HAP-1 (cell line): ENCODE measurements at regions not wholly inside any gene's neighbourhood (a gene's known extent, or its start where the extent isn't known, plus 50 kb on each side); places are given as distances from the start of the nearest gene placed in this dataset.
A peak's percentile ranks its signal among the peaks of the same experiment; 100 is the strongest.

ENCODE experiments used
- DNase-seq, 2 experiments: peaks; one replicate each; pipeline ENCODE4 v3.0.0-alpha.2; 2016 to 2020; ENCODE audit warnings: low spot score in 2 of 2
- H3K27me3 ChIP-seq: fragments of 250-450 bp; sonication (Bioruptor Pico); 2 replicates; pipeline ENCODE4 v1.5.1; 2020; ENCODE audit warnings: low read depth, mild to moderate bottlenecking, moderate library complexity
- H3K36me3 ChIP-seq: fragments of 250-450 bp; sonication (Bioruptor Pico); replicated peaks from 2 replicates; pipeline ENCODE4 v1.5.1; 2020; ENCODE audit warnings: mild to moderate bottlenecking
- H3K4me1 ChIP-seq: fragments of 250-450 bp; sonication (Bioruptor Pico); 2 replicates; pipeline ENCODE4 v1.5.1; 2020; ENCODE audit warnings: mild to moderate bottlenecking
- H3K4me3 ChIP-seq: fragments of 250-450 bp; sonication (Bioruptor Pico); 2 replicates; pipeline ENCODE4 v1.5.1; 2020; ENCODE audit warnings: mild to moderate bottlenecking, moderate library complexity
- H3K9me3 ChIP-seq: fragments of 250-450 bp; sonication (Bioruptor Pico); 2 replicates; pipeline ENCODE4 v1.5.1; 2020; ENCODE audit warnings: mild to moderate bottlenecking, moderate library complexity
- in situ Hi-C: fragments of 300-500 bp; cut with MboI; formaldehyde crosslinking; loops from 3 replicates; pipeline ENCODE4 v1.14.3; 2020; ENCODE audit warnings: low sequenced_read_pairs, inconsistent platforms, mixed read lengths

DNA sequence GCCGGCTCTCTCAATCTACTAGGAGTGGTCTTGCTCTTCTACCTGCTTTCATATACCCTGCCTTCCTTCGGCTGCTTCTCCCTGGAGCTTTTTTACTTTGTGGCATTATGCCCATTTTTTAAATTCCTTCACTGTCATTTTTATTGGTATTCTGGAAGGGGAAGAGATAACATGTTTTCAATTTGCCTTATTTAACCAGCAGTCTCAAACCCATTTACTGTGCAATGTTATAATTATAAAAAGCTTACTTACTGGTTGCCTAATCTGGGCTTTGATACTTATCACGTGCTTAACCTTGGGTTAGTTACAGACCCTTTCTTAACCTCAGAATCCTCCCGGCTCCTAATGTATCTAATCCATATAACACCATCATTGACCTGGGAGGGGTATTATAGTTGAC is 128.1 kb downstream of the SIPA1L2 start:
- DNase-seq: no peak
- Histone ChIP-seq H3K4me1 (peaks cover 47% of the 10 kb centered on the region), H3K36me3 (no peaks in the 10 kb centered on the region), H3K9me3 (no peaks in the 10 kb centered on the region), H3K27me3 (no peaks in the 10 kb centered on the region), H3K4me3 (no peak overlapping the region)
- in situ Hi-C loops: no loop called here

DNA sequence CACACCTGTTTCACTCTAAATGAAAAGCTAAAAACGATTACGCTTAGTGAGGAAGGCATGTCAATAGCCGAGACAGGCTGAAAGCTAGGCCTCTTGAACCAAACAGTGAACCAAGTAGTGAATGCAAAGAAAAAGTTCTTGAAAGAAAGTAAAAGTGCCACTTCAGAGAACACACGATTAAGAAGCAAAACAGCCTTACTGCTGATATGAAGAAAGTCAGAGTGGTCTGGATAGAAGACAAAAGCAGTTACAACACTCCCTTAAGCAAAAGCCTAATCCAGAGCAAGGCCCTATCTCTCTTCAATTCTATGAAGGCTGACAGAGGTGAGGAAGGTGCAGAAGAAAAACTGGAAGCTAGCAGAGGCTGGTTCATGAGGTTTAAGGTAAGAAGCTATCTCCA is 130.7 kb downstream of the SIPA1L2 start:
- no peaks in the 10 kb centered on the region for H3K36me3 ChIP-seq
- no peaks in the 10 kb centered on the region for H3K9me3 ChIP-seq
- no peak overlapping the region for H3K4me3 ChIP-seq
- no peaks in the 10 kb centered on the region for H3K27me3 ChIP-seq
- peaks cover 44% of the 10 kb centered on the region for H3K4me1 ChIP-seq
- in situ Hi-C loops: no loop called here
- DNase-seq: no peak

DNA sequence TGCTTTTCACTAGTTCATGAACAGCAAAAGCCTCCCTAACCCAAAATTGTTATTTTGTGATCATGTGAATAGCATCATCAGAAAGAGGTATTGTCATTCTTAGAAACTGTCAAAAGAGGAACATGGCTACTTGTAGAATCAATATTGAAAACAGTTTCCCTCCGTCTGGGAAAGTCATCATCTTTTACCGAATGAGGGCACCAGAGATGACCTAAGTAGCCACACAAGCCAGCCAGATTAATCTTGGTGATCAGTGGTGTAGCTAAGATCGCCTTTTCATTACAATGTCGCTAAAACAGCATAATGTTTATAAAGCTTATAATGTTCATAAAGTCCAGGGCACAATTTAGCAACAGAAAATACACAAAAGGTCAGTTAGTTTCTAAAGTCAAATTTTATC is 136.1 kb downstream of the SIPA1L2 start:
- in situ Hi-C loops: no loop called here
- H3K27me3 ChIP-seq: no peaks in the 10 kb centered on the region
- DNase-seq: no peak
- no peaks in the 10 kb centered on the region for H3K9me3 ChIP-seq
- H3K4me3 ChIP-seq: no peak overlapping the region
- H3K4me1 ChIP-seq: peaks cover 14% of the 10 kb centered on the region
- no peaks in the 10 kb centered on the region for H3K36me3 ChIP-seq

DNA sequence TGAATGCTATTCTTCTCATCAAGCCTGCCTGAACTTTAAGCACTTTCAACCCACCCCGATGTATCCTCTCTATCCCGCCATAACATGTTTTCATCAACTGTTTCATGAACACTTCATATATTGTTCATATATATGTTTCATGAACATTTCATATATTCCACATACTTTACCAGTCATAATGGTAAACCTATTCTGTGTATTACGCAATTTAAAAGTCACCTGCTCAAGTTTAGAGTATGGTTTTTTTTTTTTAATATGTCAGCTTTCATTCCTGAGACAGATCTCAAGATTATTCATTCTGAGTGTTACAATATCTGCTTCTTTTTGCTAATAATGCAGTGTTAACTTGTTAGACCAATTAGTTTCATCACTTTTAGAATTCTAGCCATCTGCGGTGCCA is 140.7 kb downstream of the SIPA1L2 start:
- no peaks in the 10 kb centered on the region for H3K27me3 ChIP-seq

DNA sequence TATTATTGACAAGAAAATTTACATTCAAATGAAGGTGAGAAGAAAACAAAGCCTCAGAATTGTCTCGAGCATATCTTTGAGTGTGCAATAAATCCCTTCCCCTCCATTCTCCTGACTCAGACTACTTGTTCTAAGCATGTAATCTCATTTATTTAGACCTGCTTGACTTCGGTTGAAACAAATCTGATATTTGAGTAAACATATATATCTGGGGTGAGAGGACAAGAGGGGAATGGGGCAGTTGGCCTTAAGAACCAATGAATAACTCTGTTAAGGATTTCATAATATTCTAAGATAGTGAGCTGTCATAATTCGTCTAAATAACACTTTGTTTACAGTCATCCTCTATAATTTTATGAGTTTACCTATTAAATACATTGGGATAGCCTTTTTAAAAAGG is 142.7 kb downstream of the SIPA1L2 start:
- Histone ChIP-seq H3K4me1 (peaks cover 15% of the 10 kb centered on the region), H3K4me3 (no peak overlapping the region), H3K27me3 (no peaks in the 10 kb centered on the region), H3K36me3 (no peaks in the 10 kb centered on the region), H3K9me3 (no peaks in the 10 kb centered on the region)
- peak in 1 of 2 experiments; percentile 85 for DNase-seq
- in situ Hi-C loops: no loop called here

More for the DNA sequence above, 140.7 kb downstream of the SIPA1L2 start:
- DNase-seq: no peak
- no peak overlapping the region for H3K4me3 ChIP-seq
- in situ Hi-C loops: no loop called here
- no peaks in the 10 kb centered on the region for H3K36me3 ChIP-seq
- peaks cover 15% of the 10 kb centered on the region for H3K4me1 ChIP-seq
- no peaks in the 10 kb centered on the region for H3K9me3 ChIP-seq

DNA sequence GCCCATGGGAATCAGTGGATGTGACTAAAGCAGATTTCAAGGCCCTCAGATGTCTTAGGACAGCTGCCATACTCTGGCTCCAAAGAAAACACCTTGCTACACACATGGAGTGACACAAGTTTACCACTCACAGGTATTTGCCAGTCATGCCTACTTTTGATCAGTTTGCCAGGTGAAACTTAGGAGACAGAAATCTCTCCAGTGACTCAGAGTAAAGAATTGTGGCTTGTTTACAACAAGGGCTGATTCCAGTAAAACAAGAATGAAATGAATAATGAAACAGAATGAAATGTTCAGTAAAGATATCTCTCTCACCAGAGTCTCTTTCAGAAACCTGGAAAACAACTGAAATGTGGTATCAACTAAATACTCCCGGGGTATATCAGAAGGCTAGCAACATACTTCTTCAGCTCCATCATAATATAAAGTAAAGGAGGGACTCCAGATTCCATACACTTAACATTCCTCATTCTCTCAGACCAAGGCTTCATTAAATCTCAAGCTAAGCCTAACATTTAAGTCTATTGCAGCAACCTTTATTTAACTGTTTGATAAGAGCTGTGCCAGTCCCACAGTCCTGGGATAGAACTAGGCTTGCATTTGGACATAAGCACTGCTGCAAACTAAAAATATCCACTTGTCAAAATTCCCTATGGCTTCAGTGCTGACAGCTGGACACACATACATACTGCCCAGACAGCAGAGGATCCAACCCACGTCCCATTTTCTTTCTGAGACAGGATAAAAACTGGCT is 143.3 kb downstream of the SIPA1L2 start:
- peak in 1 of 2 experiments; percentile 36 for DNase-seq
- Histone ChIP-seq H3K27me3 (no peaks in the 10 kb centered on the region), H3K9me3 (no peaks in the 10 kb centered on the region), H3K4me1 (peaks cover 15% of the 10 kb centered on the region), H3K4me3 (no peak overlapping the region), H3K36me3 (no peaks in the 10 kb centered on the region)
- in situ Hi-C loops: no loop called here

DNA sequence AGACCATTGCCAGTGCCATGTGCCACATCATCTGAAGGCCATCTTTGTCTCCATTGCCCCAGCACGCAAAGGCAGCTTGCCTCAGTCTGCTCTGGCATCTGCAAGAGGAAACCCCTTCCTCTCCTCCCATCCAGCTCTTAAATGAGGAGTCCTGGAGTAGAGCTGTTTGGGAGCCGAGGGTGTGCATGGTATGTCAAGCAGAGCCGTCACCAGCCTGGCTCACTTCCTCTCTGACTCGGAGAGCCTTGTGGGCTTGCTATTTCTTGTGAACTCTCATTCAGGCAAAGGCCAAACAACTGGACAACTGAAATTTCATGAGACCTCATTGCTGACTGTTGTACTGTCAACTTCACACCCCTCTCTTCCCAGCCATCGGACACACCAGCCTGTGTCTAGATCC is 143.9 kb downstream of the SIPA1L2 start:
- H3K27me3 ChIP-seq: no peaks in the 10 kb centered on the region
- no peaks in the 10 kb centered on the region for H3K36me3 ChIP-seq
- no peaks in the 10 kb centered on the region for H3K9me3 ChIP-seq
- H3K4me1 ChIP-seq: peaks cover 15% of the 10 kb centered on the region
- in situ Hi-C loops: no loop called here
- no peak overlapping the region for H3K4me3 ChIP-seq
- DNase-seq: no peak

DNA sequence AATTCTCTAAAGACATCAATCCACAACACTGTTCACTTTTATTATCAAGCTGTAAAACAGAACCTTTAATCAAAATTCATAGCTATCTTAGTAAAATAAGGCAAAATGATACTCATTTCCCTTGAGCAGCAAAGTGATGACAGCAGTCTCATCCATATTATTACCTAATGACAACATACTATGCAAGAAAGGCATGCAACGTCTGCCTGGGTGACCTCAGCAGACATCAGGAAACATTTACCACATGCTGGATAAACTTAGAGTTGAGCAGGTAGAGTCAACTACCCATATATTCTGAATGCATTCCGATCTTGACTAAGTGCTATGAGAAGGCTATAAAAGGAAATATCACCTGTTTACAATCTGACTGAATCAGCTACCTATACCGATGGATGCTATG is 145.1 kb downstream of the SIPA1L2 start:
- Histone ChIP-seq H3K27me3 (no peaks in the 10 kb centered on the region), H3K36me3 (no peaks in the 10 kb centered on the region), H3K4me3 (no peak overlapping the region), H3K4me1 (peaks cover 15% of the 10 kb centered on the region), H3K9me3 (no peaks in the 10 kb centered on the region)
- no peak for DNase-seq
- in situ Hi-C loops: no loop called here

DNA sequence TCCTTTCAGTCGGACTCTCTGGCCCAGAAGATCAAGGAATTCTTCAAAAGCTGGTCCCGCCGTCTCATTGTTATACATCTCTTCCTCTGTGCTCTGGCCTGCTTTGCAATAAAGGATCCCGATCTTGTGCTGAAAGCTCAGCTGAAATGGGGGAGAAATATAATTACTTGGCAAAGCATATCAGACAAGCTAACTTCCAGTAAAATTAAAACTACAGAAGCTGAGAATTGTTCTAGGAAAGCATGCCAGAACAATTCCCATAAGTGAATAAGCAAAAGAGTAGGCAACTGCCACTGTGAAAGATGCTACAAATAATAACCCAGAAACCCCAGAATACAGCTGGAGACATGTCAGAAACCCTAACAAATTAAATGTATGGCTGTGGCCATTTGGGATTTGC is 146.1 kb downstream of the SIPA1L2 start:
- in situ Hi-C loops: no loop called here
- Histone ChIP-seq H3K4me1 (peaks cover 15% of the 10 kb centered on the region), H3K4me3 (no peak overlapping the region), H3K36me3 (no peaks in the 10 kb centered on the region), H3K27me3 (no peaks in the 10 kb centered on the region), H3K9me3 (no peaks in the 10 kb centered on the region)
- DNase-seq: no peak

DNA sequence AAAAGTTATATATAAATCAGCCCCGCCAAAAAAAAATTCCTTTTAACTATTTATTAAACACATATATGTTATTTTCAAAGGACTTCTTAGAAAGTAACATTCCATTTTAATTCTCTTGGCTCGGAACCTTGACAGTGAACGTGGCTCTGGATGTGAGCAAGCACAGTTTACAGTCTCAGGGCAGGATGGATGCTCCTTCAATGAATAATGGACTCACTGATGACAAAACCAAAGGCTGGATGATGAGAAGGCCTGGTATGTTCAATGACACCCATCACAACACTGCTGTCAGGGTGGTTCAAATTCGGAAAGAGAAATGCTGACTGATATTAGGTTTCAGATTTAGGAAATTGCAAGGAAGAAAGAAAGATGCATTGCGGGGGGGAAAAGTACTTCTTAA is 148.8 kb downstream of the SIPA1L2 start:
- Histone ChIP-seq H3K4me3 (no peak overlapping the region), H3K36me3 (no peaks in the 10 kb centered on the region), H3K4me1 (no peaks in the 10 kb centered on the region), H3K27me3 (no peaks in the 10 kb centered on the region), H3K9me3 (no peaks in the 10 kb centered on the region)
- no peak for DNase-seq
- in situ Hi-C loops: no loop called here

DNA sequence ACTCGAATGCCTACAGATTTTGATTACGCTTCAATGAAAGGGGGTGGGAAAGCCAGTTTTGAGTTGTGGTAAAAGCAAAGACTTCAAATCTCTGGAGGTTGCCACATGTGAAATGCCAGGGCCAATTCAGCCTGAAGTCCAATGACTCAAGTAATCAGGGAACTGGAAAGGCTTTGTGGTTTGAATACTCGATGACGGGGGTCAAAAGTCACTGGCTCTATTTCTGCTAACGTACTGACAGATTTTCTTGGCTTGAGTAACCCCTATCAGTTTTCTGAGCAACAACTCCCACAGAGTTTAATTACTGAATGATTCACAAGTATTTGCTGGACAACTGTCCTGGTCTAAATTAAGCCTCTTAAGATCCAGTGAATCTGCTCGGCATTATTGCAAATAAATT is 152.2 kb downstream of the SIPA1L2 start:
- no peak overlapping the region for H3K4me3 ChIP-seq
- H3K9me3 ChIP-seq: no peaks in the 10 kb centered on the region
- H3K4me1 ChIP-seq: peaks cover 20% of the 10 kb centered on the region
- in situ Hi-C loops: no loop called here
- H3K36me3 ChIP-seq: no peaks in the 10 kb centered on the region
- no peaks in the 10 kb centered on the region for H3K27me3 ChIP-seq
- DNase-seq: no peak

DNA sequence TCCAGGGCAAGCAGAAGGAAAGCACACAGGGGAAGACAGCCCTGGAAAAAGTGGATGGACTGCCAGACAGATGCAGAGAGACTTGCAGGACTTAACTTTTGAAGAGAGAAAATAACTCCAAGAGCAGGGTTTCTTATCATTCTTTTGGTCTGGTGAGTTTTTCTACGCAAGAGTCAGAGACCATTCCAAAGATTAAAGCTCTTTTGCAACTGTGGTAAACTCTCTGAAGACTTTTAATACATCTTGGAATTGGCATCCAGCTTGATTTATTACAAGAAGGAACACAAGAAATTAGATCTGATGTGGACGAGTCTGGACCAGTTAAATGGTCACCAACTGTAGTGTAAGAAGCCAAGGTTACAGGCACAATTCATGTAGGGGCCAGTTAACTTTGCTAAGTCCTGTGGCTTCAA is 153.4 kb downstream of the SIPA1L2 start:
- in situ Hi-C loops: no loop called here
- no peaks in the 10 kb centered on the region for H3K36me3 ChIP-seq
- no peaks in the 10 kb centered on the region for H3K9me3 ChIP-seq
- H3K4me3 ChIP-seq: no peak overlapping the region
- H3K4me1 ChIP-seq: peaks cover 28% of the 10 kb centered on the region
- DNase-seq: no peak
- H3K27me3 ChIP-seq: no peaks in the 10 kb centered on the region

DNA sequence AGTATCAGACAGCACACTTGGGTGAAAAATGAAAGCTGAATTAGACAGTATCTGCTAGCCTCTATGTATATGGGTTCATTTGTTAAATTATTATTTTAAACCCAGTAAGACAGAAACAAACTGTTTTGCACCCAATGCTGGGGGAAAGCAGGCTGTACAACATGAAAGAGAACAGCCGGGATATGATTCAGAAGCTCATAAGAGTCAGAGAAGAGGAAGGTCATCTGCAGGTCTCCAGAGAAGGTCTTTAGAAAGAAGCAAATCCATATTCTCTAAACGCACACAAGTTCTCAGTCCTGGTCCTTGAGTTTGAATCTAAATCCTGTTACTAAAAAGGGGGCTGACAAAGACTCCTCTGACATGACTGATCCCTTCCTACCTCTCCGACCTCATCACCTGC is 155.1 kb downstream of the SIPA1L2 start:
- no peaks in the 10 kb centered on the region; the same call in 1 of the 2 replicates for H3K36me3 ChIP-seq
- no peak for DNase-seq
- in situ Hi-C loops: no loop called here

DNA sequence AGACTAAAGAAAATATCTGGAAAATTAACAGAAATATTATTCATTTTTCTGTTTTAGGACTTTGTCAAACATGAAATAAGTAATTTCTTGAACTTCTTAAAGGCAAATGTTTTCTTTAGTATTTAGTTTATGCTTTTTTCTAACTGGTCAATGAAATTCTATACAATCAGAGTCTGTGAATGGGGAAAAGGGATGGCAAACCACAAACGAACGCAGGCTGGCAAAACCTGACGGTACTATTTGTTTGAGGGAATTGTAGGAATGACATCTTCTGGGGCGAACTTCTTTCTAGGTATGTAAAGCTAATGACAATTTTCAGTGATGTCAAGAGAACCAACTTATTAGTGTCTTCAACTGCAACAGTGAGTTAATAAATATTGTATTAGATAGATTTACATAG is 156.0 kb downstream of the SIPA1L2 start:
- in situ Hi-C loops: no loop called here
- no peak for DNase-seq
- H3K4me1 ChIP-seq: peaks cover 34% of the 10 kb centered on the region
- H3K9me3 ChIP-seq: no peaks in the 10 kb centered on the region
- H3K27me3 ChIP-seq: no peaks in the 10 kb centered on the region
- H3K36me3 ChIP-seq: no peaks in the 10 kb centered on the region; the same call in 1 of the 2 replicates
- H3K4me3 ChIP-seq: no peak overlapping the region

More for the DNA sequence above, 155.1 kb downstream of the SIPA1L2 start:
- H3K4me3 ChIP-seq: no peak overlapping the region
- H3K27me3 ChIP-seq: no peaks in the 10 kb centered on the region
- H3K4me1 ChIP-seq: peaks cover 34% of the 10 kb centered on the region
- no peaks in the 10 kb centered on the region for H3K9me3 ChIP-seq

DNA sequence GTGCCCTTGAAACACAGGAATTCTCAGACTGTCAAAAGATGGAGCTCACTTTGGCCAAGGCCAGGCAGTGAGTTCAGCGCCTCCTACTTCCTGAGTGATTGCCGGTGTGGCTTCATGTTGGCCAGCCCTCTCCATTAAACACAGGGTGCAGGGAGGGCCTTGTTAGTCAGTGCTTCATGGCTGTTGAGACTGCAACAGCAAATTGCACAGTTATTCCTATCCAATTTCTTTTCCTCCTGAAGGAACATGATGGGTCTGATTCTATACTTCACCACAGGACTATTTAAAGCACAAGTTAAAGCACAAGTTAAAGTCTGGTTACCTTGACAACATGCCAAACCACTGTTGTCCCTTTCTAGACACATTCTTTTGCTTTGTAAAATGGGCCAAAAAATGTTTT is 156.6 kb downstream of the SIPA1L2 start:
- peaks cover 34% of the 10 kb centered on the region for H3K4me1 ChIP-seq

More for the DNA sequence above, 156.6 kb downstream of the SIPA1L2 start:
- no peaks in the 10 kb centered on the region for H3K27me3 ChIP-seq
- in situ Hi-C loops: no loop called here
- H3K36me3 ChIP-seq: no peaks in the 10 kb centered on the region; the same call in 1 of the 2 replicates
- no peaks in the 10 kb centered on the region for H3K9me3 ChIP-seq
- no peak overlapping the region for H3K4me3 ChIP-seq
- peak; percentile 70 to 81 for DNase-seq
